Activated CD8-positive, alpha-beta memory T cell treated with anti-CD3 and anti-CD28 coated beads, Interleukin-2, amount 50 U/mL, for 24 hours (primary cell): ENCODE measurements at regions not wholly inside any gene's neighbourhood (a gene's known extent, or its start where the extent isn't known, plus 50 kb on each side); places are given as distances from the start of the nearest gene placed in this dataset.
"Not testable (repeated sequence)": the region's sequence is repeated elsewhere in the genome, so short reads cannot be mapped to it uniquely, and the experiment has no call there.

Source experiments
- DNase-seq: peaks from one replicate; pipeline ENCODE4 v3.0.0-alpha.2; 2020; ENCODE audit errors: extremely low read depth

- DNase-seq = no peak
Observed at GRCh38 chr7:69189406-69189805, 408.9 kb upstream of the AUTS2 start.

GRCh38 chr7:69190025-69190424, 408.2 kb upstream of the AUTS2 start:
- no peak for DNase-seq

GRCh38 chr7:69190763-69191162, 407.5 kb upstream of the AUTS2 start:
- DNase-seq = no peak

GRCh38 chr7:69192134-69192533, 406.1 kb upstream of the AUTS2 start:
- DNase-seq = no peak

- no peak for DNase-seq
Observed at GRCh38 chr7:69193061-69193460, 405.2 kb upstream of the AUTS2 start.

GRCh38 chr7:69196593-69196992, 401.7 kb upstream of the AUTS2 start:
- no peak for DNase-seq

GRCh38 chr7:69198250-69198649, 400.0 kb upstream of the AUTS2 start:
- no peak for DNase-seq

- DNase-seq = no peak
Observed at GRCh38 chr7:69199041-69199440, 399.2 kb upstream of the AUTS2 start.

- no peak for DNase-seq
Observed at GRCh38 chr7:69199661-69200060, 398.6 kb upstream of the AUTS2 start.

- no peak for DNase-seq
Observed at GRCh38 chr7:69203871-69204270, 394.4 kb upstream of the AUTS2 start.

- no peak for DNase-seq
Observed at GRCh38 chr7:69204943-69205342, 393.3 kb upstream of the AUTS2 start.

GRCh38 chr7:69205581-69205980, 392.7 kb upstream of the AUTS2 start:
- no peak for DNase-seq

- DNase-seq = no peak
Observed at GRCh38 chr7:69208276-69208675, 390.0 kb upstream of the AUTS2 start.

- no peak for DNase-seq
Observed at GRCh38 chr7:69208848-69209247, 389.4 kb upstream of the AUTS2 start.

- DNase-seq = no peak
Observed at GRCh38 chr7:69211336-69211735, 386.9 kb upstream of the AUTS2 start.

GRCh38 chr7:69211739-69212138, 386.5 kb upstream of the AUTS2 start:
- DNase-seq = no peak

- no peak for DNase-seq
Observed at GRCh38 chr7:69213878-69214277, 384.4 kb upstream of the AUTS2 start.

GRCh38 chr7:69215516-69215915, 382.8 kb upstream of the AUTS2 start:
- DNase-seq = not testable (repeated sequence)

GRCh38 chr7:69217516-69218350, 380.5 kb upstream of the AUTS2 start:
- DNase-seq = no peak

GRCh38 chr7:69218576-69218975, 379.7 kb upstream of the AUTS2 start:
- no peak for DNase-seq

GRCh38 chr7:69219381-69219780, 378.9 kb upstream of the AUTS2 start:
- no peak for DNase-seq

GRCh38 chr7:69225259-69225943, 372.9 kb upstream of the AUTS2 start:
- no peak for DNase-seq

- DNase-seq = no peak
Observed at GRCh38 chr7:69228212-69228811, 370.0 kb upstream of the AUTS2 start.
